ENCODE measurements at regions not wholly inside any gene's neighbourhood (a gene's known extent, or its start where the extent isn't known, plus 50 kb on each side); places are given as distances from the start of the nearest gene placed in this dataset.

DNA sequence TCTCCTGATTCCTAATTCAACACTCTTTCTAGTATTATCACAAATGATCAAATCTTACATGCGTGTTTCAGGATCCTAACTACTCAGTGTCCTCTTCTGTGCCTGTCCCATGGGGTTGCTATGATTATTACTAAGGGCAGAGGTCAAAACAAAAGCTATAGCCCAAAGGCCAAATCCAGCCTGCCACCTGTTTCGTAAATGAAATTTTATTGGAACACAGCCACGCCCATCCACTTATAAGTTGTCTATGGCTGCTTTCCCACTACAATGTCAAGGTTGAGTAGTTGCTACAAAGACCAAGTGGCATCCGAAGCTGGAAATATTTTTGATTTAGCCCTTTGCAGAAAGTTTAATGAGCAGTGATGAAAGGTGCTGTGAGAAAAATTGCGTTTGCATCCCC lies 336.6 kb downstream of the TMEM114 start:
- ATAC-seq = no peak
- intact Hi-C loops (cut with DNase I) = no loop called here

DNA sequence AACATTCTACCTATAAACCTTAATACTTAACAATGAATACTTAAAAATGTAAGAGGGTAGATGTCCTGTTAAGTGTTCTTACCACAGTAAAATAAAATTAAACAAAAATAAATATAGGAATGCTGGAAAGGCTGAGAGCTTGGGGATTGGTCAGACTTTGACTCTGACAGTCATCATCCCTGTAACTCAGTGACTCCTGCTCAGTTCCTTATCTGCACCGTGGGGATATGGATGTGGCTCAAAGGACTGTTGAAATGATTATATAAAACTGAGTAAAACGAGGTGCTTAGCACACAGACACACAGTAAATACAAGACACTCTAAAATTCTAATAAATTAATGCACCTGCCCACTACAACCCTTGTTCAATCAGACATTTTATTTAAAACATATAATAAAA lies 338.6 kb downstream of the TMEM114 start:
- no peak for TF ChIP-seq POLR2A (IDR thresholded peaks at IDR 0.05)
- TF ChIP-seq, protein P1, sequence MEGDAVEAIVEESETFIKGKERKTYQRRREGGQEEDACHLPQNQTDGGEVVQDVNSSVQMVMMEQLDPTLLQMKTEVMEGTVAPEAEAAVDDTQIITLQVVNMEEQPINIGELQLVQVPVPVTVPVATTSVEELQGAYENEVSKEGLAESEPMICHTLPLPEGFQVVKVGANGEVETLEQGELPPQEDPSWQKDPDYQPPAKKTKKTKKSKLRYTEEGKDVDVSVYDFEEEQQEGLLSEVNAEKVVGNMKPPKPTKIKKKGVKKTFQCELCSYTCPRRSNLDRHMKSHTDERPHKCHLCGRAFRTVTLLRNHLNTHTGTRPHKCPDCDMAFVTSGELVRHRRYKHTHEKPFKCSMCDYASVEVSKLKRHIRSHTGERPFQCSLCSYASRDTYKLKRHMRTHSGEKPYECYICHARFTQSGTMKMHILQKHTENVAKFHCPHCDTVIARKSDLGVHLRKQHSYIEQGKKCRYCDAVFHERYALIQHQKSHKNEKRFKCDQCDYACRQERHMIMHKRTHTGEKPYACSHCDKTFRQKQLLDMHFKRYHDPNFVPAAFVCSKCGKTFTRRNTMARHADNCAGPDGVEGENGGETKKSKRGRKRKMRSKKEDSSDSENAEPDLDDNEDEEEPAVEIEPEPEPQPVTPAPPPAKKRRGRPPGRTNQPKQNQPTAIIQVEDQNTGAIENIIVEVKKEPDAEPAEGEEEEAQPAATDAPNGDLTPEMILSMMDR (IDR thresholded peaks at IDR 0.05) = no peak
- WGBS, 4 donors = 12 to 19% (median 17%) methylated on average over 2 of the region's 2 CpGs
- H3K27me3 ChIP-seq = peaks cover 0 to 10% (median 0%) of the 10 kb centered on the region in 9 donors
- ATAC-seq = no peak
- intact Hi-C loops (cut with DNase I) = no loop called here
- H3K36me3 ChIP-seq = no peaks in the 10 kb centered on the region
- H3K4me3 ChIP-seq = no peak overlapping the region
- no peaks in the 10 kb centered on the region for H3K9me3 ChIP-seq
- no peaks in the 10 kb centered on the region for H3K4me1 ChIP-seq
- DNase-seq = no peak
- H3K27ac ChIP-seq = no peak overlapping the region

More for the DNA sequence above, 336.6 kb downstream of the TMEM114 start:
- Histone ChIP-seq H3K36me3 (no peaks in the 10 kb centered on the region), H3K27me3 (no peaks in the 10 kb centered on the region), H3K4me3 (no peak overlapping the region), H3K27ac (no peak overlapping the region), H3K4me1 (no peaks in the 10 kb centered on the region), H3K9me3 (no peaks in the 10 kb centered on the region)
- WGBS, 4 donors = 70 to 79% (median 75%) methylated on average over 5 of the region's 5 CpGs
- TF ChIP-seq, protein P1 (IDR thresholded peaks at IDR 0.05) = no peak
- TF ChIP-seq POLR2A (IDR thresholded peaks at IDR 0.05) = no peak
- no peak for DNase-seq

DNA sequence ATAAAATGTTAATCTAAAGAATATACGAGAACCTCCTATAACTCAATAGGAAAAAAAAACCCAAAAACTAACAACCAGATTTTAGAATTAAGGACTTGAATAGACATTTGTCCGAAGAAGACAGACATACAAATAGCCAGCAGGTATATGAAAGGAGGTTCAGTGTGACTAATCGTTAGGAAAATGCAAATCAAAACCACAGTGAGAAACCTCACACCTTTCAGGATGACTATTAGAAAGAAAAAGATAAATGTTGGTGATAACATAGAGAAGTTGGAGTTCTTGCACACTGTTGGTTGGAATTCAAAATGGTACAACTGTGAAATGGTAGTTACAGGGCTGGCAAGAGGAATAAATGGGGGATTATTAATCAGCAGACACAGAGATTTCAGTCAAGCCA lies 339.0 kb downstream of the TMEM114 start:
- DNase-seq (no peak), ATAC-seq (no peak)
- Histone ChIP-seq H3K27ac (no peak overlapping the region), H3K9me3 (no peaks in the 10 kb centered on the region), H3K4me1 (no peaks in the 10 kb centered on the region), H3K27me3 (peaks cover 0 to 10% (median 0%) of the 10 kb centered on the region in 9 donors), H3K36me3 (no peaks in the 10 kb centered on the region), H3K4me3 (no peak overlapping the region)
- WGBS, 4 donors = 65 to 70% (median 69%) methylated on average over 3 of the region's 3 CpGs
- TF ChIP-seq, protein P1 (IDR thresholded peaks at IDR 0.05) = no peak
- TF ChIP-seq POLR2A (IDR thresholded peaks at IDR 0.05) = no peak
- intact Hi-C loops (cut with DNase I) = no loop called here

DNA sequence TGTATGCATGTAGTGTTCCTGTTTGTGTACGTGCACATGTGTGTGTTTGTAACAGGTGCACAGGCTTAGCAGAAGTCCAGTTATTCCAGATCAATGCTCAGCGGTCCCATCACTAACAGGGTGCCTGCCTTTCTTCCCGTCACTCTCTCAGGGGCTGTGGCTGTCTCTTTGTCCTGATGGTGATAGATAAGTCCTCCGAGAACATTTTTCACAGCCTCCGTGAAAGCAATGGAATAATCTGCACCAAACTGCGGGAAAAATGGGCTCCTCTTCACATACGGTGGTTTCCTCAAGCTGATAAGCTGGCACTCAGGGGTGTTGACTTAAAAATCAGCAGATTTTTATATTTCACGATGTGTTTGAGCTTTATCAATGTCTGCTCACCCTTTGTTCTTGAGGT lies 342.3 kb downstream of the TMEM114 start:
- no peak overlapping the region for H3K4me3 ChIP-seq
- intact Hi-C loops (cut with DNase I) = loop anchor here in 1 of 10 donors (5.0 kb wide), 1 partner anchor 51 kb away; no protein-coding TSS in a partner anchor
- TF ChIP-seq POLR2A (IDR thresholded peaks at IDR 0.05) = no peak
- TF ChIP-seq, protein P1 (IDR thresholded peaks at IDR 0.05) = no peak
- H3K27me3 ChIP-seq = peaks cover 0 to 10% (median 0%) of the 10 kb centered on the region in 9 donors
- no peaks in the 10 kb centered on the region for H3K36me3 ChIP-seq
- 38 to 42% (median 40%) methylated on average over 8 of the region's 8 CpGs for WGBS, 4 donors
- ATAC-seq (no peak), DNase-seq (no peak)
- no peak overlapping the region for H3K27ac ChIP-seq
- H3K4me1 ChIP-seq = no peaks in the 10 kb centered on the region
- H3K9me3 ChIP-seq = no peaks in the 10 kb centered on the region
